ENCODE measurements at regions not wholly inside any gene's neighbourhood (a gene's known extent, or its start where the extent isn't known, plus 50 kb on each side); places are given as distances from the start of the nearest gene placed in this dataset.

GRCh38 chr6:164114051-164114450, 699.5 kb downstream of the QKI start:
- H3K36me3 Mint-ChIP-seq (ENCODE audit: low read depth): no peaks in the 10 kb centered on the region
- no peak overlapping the region for H3K27ac Mint-ChIP-seq
- DNase-seq (no peak), ATAC-seq (no peak)
- H3K4me3 Mint-ChIP-seq: no peak overlapping the region
- no peaks in the 10 kb centered on the region for H3K9me3 ChIP-seq (ENCODE audit: control insufficient read depth, low read length, poor library complexity, severe bottlenecking)
- H3K27me3 Mint-ChIP-seq: peaks cover 7% of the 10 kb centered on the region
- H3K4me1 Mint-ChIP-seq: no peaks in the 10 kb centered on the region

DNA sequence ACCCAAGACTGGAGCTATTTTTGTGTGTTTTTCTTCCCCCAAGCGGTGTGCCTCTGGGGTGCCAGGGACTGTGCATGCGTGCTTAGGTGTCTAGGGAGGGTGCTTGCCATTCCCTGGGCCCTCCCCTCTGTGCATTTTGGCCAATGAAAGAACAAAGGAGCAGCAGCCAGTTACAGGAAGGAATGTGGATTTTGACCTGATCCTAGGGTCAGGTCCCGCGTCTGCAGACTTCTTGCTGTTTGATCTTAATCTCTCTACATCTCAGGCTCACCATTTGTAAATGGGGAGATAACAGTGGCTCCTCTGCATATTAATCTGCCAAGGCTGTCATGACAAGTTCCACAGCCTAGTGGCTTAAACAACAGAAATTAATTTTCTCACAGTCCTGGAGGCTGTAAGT, 699.1 kb downstream of the QKI start:
- Mint-ChIP-seq H3K27ac (no peak overlapping the region), H3K4me3 (no peak overlapping the region), H3K4me1 (no peaks in the 10 kb centered on the region), H3K27me3 (peaks cover 7% of the 10 kb centered on the region), H3K36me3 (ENCODE audit: low read depth) (no peaks in the 10 kb centered on the region)
- H3K9me3 ChIP-seq (ENCODE audit: control insufficient read depth, low read length, poor library complexity, severe bottlenecking): no peaks in the 10 kb centered on the region
- DNase-seq (no peak), ATAC-seq (no peak)

GRCh38 chr6:164109770-164110140, 695.2 kb downstream of the QKI start:
- Mint-ChIP-seq H3K4me1 (no peaks in the 10 kb centered on the region), H3K27ac (no peak overlapping the region), H3K27me3 (peaks cover 13% of the 10 kb centered on the region), H3K4me3 (no peak overlapping the region), H3K36me3 (ENCODE audit: low read depth) (no peaks in the 10 kb centered on the region)
- no peaks in the 10 kb centered on the region for H3K9me3 ChIP-seq (ENCODE audit: control insufficient read depth, low read length, poor library complexity, severe bottlenecking)
- ATAC-seq (no peak), DNase-seq (no peak)

DNA sequence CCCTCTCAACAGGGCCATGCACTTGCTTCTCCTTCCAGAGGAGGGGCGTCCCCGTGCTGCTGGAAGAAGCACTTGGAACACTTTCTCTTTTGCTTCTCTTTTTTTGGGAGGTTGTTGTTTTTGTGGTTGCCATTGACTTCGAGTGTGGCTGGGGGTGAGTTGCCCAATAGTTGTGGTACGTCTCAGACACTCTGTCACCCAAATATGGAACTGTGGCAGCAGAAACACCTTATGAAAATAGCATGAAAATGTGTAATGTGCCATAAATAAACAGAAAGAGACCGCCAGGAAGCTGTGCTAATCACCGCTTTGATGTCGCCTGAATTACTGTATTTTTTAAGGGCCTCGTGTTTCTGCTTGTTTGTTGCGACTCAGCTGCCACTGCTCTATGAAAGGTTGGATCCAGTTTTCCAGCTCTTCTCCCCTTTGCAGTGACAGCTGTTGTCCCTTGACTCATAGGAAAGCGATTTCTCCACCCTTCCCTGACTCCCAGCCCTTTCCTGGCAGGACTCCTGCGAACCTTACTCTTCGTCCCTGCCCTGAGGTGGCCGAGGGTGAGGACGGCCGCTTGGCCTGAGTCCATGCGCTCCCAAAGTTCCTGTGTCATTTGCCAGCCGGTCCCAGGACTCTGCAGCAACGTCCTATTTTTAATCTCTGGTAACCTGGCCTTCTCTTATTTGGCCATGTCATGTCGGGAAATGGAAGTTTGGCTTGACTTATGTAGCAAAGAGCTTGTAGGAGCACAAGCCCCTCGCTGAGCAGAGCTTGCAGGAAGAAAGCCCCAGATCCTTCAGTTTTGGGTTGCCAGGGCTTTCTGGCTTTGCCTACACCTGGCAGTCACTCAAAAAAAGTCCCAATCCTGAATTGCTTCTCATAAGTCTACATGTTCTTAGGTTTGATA, 694.6 kb downstream of the QKI start:
- H3K9me3 ChIP-seq (ENCODE audit: control insufficient read depth, low read length, poor library complexity, severe bottlenecking): no peaks in the 10 kb centered on the region
- Mint-ChIP-seq H3K27ac (no peak overlapping the region), H3K36me3 (ENCODE audit: low read depth) (no peaks in the 10 kb centered on the region), H3K27me3 (peaks cover 13% of the 10 kb centered on the region), H3K4me3 (no peak overlapping the region), H3K4me1 (no peaks in the 10 kb centered on the region)
- ATAC-seq (no peak), DNase-seq (no peak)

GRCh38 chr6:164108092-164108491, 693.6 kb downstream of the QKI start:
- H3K4me3 Mint-ChIP-seq: no peak overlapping the region
- H3K27ac Mint-ChIP-seq: no peak overlapping the region
- no peaks in the 10 kb centered on the region for H3K4me1 Mint-ChIP-seq
- no peaks in the 10 kb centered on the region for H3K36me3 Mint-ChIP-seq (ENCODE audit: low read depth)
- ATAC-seq: no peak
- peaks cover 13% of the 10 kb centered on the region for H3K27me3 Mint-ChIP-seq
- H3K9me3 ChIP-seq (ENCODE audit: control insufficient read depth, low read length, poor library complexity, severe bottlenecking): no peaks in the 10 kb centered on the region
- no peak for DNase-seq

GRCh38 chr6:164107297-164107995, 692.9 kb downstream of the QKI start:
- no peak overlapping the region for H3K4me3 Mint-ChIP-seq
- H3K9me3 ChIP-seq (ENCODE audit: control insufficient read depth, low read length, poor library complexity, severe bottlenecking): no peaks in the 10 kb centered on the region
- DNase-seq (no peak), ATAC-seq (no peak)
- no peaks in the 10 kb centered on the region for H3K36me3 Mint-ChIP-seq (ENCODE audit: low read depth)
- H3K27ac Mint-ChIP-seq: peak overlapping the region; percentile 47
- no peaks in the 10 kb centered on the region for H3K4me1 Mint-ChIP-seq
- H3K27me3 Mint-ChIP-seq: peaks cover 13% of the 10 kb centered on the region

- no peaks in the 10 kb centered on the region for H3K4me1 Mint-ChIP-seq
- H3K27me3 Mint-ChIP-seq: peaks cover 13% of the 10 kb centered on the region
- H3K4me3 Mint-ChIP-seq: no peak overlapping the region
- no peaks in the 10 kb centered on the region for H3K36me3 Mint-ChIP-seq (ENCODE audit: low read depth)
- H3K27ac Mint-ChIP-seq: no peak overlapping the region
- no peaks in the 10 kb centered on the region for H3K9me3 ChIP-seq (ENCODE audit: control insufficient read depth, low read length, poor library complexity, severe bottlenecking)
- DNase-seq (no peak), ATAC-seq (no peak)
Measured at GRCh38 chr6:164106345-164106769, 691.8 kb downstream of the QKI start.

- H3K9me3 ChIP-seq (ENCODE audit: control insufficient read depth, low read length, poor library complexity, severe bottlenecking): no peaks in the 10 kb centered on the region
- H3K36me3 Mint-ChIP-seq (ENCODE audit: low read depth): no peaks in the 10 kb centered on the region
- no peaks in the 10 kb centered on the region for H3K4me1 Mint-ChIP-seq
- no peak for ATAC-seq
- H3K27me3 Mint-ChIP-seq: peaks cover 13% of the 10 kb centered on the region
- no peak overlapping the region for H3K27ac Mint-ChIP-seq
- H3K4me3 Mint-ChIP-seq: no peak overlapping the region
- DNase-seq: no peak
Measured at GRCh38 chr6:164105705-164106104, 691.2 kb downstream of the QKI start.

DNA sequence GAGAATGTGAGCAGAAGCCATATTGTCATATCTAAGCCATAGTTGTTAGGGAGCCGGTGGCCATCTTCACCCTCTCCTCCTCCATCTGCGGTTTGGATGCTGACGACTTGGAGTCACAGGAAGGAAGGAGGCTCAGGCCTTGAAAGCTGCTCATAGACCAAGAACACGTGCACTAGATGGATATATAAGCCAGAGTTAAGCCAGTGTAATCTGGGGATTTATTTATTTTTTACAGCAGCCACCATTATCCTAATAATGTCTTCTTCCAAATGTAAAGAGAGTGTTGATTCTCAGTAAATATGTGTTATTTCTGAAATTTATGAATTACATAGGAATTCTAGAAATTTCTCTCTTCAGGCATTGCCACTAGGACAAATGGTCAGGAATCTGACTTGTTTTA, 689.9 kb downstream of the QKI start:
- Mint-ChIP-seq H3K4me3 (no peak overlapping the region), H3K36me3 (ENCODE audit: low read depth) (no peaks in the 10 kb centered on the region)
- ATAC-seq: no peak

DNA sequence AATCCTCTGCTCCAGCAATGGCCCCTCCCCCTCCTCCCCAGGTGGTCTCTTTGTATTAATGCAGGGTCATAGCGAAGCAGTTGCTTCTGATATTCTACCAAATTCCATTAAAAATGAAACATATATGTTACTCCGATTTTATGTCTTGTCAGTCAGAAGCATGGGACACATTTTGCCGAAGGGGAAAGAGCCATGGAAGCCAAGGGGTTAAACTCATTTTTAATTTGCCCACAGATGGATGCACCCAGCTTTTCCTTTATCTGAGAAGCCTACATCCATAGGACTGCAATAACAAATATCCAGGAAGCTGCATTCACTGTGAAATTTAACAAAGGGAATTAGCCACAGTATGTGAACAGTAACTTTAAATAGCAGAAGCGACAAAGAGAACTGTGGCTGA, 688.2 kb downstream of the QKI start:
- H3K36me3 Mint-ChIP-seq (ENCODE audit: low read depth): no peaks in the 10 kb centered on the region
- no peaks in the 10 kb centered on the region for H3K4me1 Mint-ChIP-seq
- DNase-seq (no peak), ATAC-seq (no peak)
- peaks cover 6% of the 10 kb centered on the region for H3K27me3 Mint-ChIP-seq
- H3K9me3 ChIP-seq (ENCODE audit: control insufficient read depth, low read length, poor library complexity, severe bottlenecking): no peaks in the 10 kb centered on the region
- no peak overlapping the region for H3K4me3 Mint-ChIP-seq
- no peak overlapping the region for H3K27ac Mint-ChIP-seq

More for the DNA sequence above, 689.9 kb downstream of the QKI start:
- no peak overlapping the region for H3K27ac Mint-ChIP-seq
- DNase-seq: no peak
- no peaks in the 10 kb centered on the region for H3K9me3 ChIP-seq (ENCODE audit: control insufficient read depth, low read length, poor library complexity, severe bottlenecking)
- peaks cover 6% of the 10 kb centered on the region for H3K27me3 Mint-ChIP-seq
- H3K4me1 Mint-ChIP-seq: no peaks in the 10 kb centered on the region

DNA sequence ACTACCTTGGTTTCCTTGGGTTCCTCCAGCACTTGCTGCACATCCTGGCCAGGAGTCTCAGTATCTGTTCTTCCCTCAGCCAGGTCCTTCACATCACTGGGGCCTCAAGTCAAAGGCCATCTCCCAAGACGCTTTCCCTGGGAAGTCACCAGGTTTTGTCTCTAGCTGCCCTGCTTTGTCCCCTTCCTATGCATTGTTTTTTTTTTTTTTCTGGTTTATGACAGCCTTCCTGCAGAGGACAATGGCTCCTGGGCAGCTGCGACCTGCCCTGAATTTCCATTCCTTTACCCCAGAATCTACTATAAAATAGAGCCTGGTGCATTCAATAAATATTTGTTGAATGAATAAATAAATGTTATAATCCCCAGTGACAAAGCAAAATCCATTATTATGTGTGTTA, 687.3 kb downstream of the QKI start:
- no peak for DNase-seq
- H3K27me3 Mint-ChIP-seq: no peaks in the 10 kb centered on the region
- no peak overlapping the region for H3K27ac Mint-ChIP-seq
- ATAC-seq: no peak
- H3K4me3 Mint-ChIP-seq: no peak overlapping the region
- H3K9me3 ChIP-seq (ENCODE audit: control insufficient read depth, low read length, poor library complexity, severe bottlenecking): no peaks in the 10 kb centered on the region
- H3K4me1 Mint-ChIP-seq: no peaks in the 10 kb centered on the region
- no peaks in the 10 kb centered on the region for H3K36me3 Mint-ChIP-seq (ENCODE audit: low read depth)

DNA sequence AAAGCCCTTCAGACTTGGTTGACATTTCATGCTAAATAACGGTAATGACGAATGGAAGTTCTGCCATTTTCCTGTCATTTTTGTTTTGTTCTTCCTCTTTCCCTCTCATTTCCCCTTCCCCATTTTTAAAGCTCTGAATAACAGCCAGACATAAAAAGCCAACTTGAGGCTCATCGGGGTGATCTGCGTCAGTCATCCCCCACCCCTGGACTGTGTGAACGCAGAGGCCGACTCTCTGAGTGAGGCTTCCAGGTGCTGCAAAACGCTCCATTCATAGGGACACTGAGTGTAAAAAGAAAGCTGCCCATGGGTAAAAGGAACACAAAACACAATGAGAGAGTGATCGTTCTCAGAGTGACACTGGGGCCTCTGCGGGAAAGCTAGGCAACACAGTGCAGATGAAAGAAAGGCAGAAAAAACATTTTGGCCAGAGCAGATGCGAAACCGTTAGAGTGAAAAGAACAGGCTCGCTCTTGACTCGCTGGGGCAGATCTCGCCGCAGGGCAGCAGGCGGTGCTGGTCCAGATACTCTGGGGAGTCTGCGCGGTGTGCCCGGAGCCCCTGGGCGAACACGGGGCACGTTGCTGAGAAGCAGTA, 684.8 kb downstream of the QKI start:
- ATAC-seq: no peak
- no peak overlapping the region for H3K4me3 Mint-ChIP-seq
- no peaks in the 10 kb centered on the region for H3K36me3 Mint-ChIP-seq (ENCODE audit: low read depth)
- no peaks in the 10 kb centered on the region for H3K4me1 Mint-ChIP-seq
- H3K27me3 Mint-ChIP-seq: no peaks in the 10 kb centered on the region
- DNase-seq: no peak
- no peak overlapping the region for H3K27ac Mint-ChIP-seq
- no peaks in the 10 kb centered on the region for H3K9me3 ChIP-seq (ENCODE audit: control insufficient read depth, low read length, poor library complexity, severe bottlenecking)

- H3K9me3 ChIP-seq (ENCODE audit: control insufficient read depth, low read length, poor library complexity, severe bottlenecking): no peaks in the 10 kb centered on the region
- DNase-seq: no peak
- Mint-ChIP-seq H3K27me3 (no peaks in the 10 kb centered on the region), H3K4me3 (no peak overlapping the region), H3K27ac (no peak overlapping the region), H3K36me3 (ENCODE audit: low read depth) (no peaks in the 10 kb centered on the region), H3K4me1 (no peaks in the 10 kb centered on the region)
- no peak for ATAC-seq
Measured at GRCh38 chr6:164098857-164099267, 684.3 kb downstream of the QKI start.
